HG03520 (cell line): ENCODE measurements at regions not wholly inside any gene's neighbourhood (a gene's known extent, or its start where the extent isn't known, plus 50 kb on each side); places are given as distances from the start of the nearest gene placed in this dataset.
"Not testable (repeated sequence)": the region's sequence is repeated elsewhere in the genome, so short reads cannot be mapped to it uniquely, and the experiment has no call there.

ENCODE experiments used
- ATAC-seq: cut with Tn5 transposase; IDR thresholded peaks from one replicate; pipeline ENCODE4 v1.9.1; 2021; ENCODE audit warnings: mild to moderate bottlenecking, moderate library complexity; ENCODE audit not compliant: unreplicated experiment

- ATAC-seq: no peak
These were observed 148.6 kb downstream of the RBMX2 start for GRCh38 chrX:130550351-130550750.

GRCh38 chrX:130552444-130553073 lies 150.8 kb downstream of the RBMX2 start:
- ATAC-seq: peak; percentile 77

- ATAC-seq: no peak
These were observed 153.6 kb downstream of the RBMX2 start for GRCh38 chrX:130555341-130555740.

- no peak for ATAC-seq
These were observed 154.0 kb downstream of the RBMX2 start for GRCh38 chrX:130555757-130556156.

- no peak for ATAC-seq
These were observed 155.2 kb downstream of the RBMX2 start for GRCh38 chrX:130556951-130557350.

GRCh38 chrX:130560544-130560943 lies 158.8 kb downstream of the RBMX2 start:
- ATAC-seq: no peak

GRCh38 chrX:130561930-130562329 lies 160.1 kb downstream of the RBMX2 start:
- ATAC-seq: no peak

- no peak for ATAC-seq
These were observed 161.7 kb downstream of the RBMX2 start for GRCh38 chrX:130563476-130563875.

GRCh38 chrX:130566028-130566683 lies 164.4 kb downstream of the RBMX2 start:
- no peak for ATAC-seq

- ATAC-seq: not testable (repeated sequence)
These were observed 171.2 kb downstream of the RBMX2 start for GRCh38 chrX:130573030-130573429.
